GM23248 (cell line): ENCODE measurements at regions not wholly inside any gene's neighbourhood (a gene's known extent, or its start where the extent isn't known, plus 50 kb on each side); places are given as distances from the start of the nearest gene placed in this dataset.

Experiments
- EZH2 ChIP-seq: fragments of 200-600 bp; sonication (generic); IDR thresholded peaks from 2 replicates; pipeline ENCODE4 v1.6.1; 2018; ENCODE audit warnings: antibody characterized with exemption, mild to moderate bottlenecking; ENCODE audit not compliant: insufficient read depth, poor library complexity, severe bottlenecking
- EZH2phosphoT487 ChIP-seq: fragments of 200-600 bp; sonication (generic); IDR thresholded peaks from 2 replicates; pipeline ENCODE4 v1.6.1; 2018; ENCODE audit warnings: antibody characterized with exemption, moderate library complexity, mild to moderate bottlenecking, low read depth; ENCODE audit not compliant: insufficient read depth

DNA sequence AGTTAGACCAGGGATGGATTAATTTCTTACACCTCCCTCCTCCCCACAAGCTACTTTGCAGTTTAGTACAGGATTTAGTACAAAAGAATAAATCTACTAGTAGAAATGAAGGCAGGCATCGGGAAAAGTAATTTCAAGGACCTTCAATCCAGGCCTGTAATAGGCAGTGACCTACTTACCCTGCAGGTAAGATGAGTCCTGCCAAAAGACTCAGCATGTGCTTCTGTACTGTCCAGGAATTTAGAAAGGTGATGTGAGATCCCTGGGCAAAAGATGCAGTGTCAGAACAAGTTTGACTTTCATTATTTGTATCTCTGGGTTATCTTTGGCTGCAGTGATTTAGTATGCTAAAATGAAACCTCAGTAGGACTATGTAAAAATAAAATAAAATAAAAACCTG is 403.0 kb downstream of the NOVA1 start:
- TF ChIP-seq EZH2, result no peak
- no peak for TF ChIP-seq EZH2phosphoT487
